SK-N-SH (cell line): ENCODE measurements at regions not wholly inside any gene's neighbourhood (a gene's known extent, or its start where the extent isn't known, plus 50 kb on each side); places are given as distances from the start of the nearest gene placed in this dataset.

Experiments used
- CHD2 ChIP-seq: fragments of 150-350 bp; IDR thresholded peaks from 2 replicates; pipeline ENCODE4 v1.6.1; 2018; ENCODE audit warnings: low read length; ENCODE audit not compliant: partially characterized antibody
- CTCF ChIP-seq: fragments of 200-600 bp; sonication (generic); IDR thresholded peaks from 2 replicates; pipeline ENCODE4 v1.6.1; 2017; ENCODE audit warnings: antibody characterized with exemption, mild to moderate bottlenecking, moderate library complexity
- EP300 ChIP-seq, 2 experiments: IDR thresholded peaks; 2 replicates each; pipeline versions ENCODE4 v1.4.0 to v1.6.1; 2012; ENCODE audit warnings: borderline replicate concordance in 1 of 2, low read depth in 1 of 2, low read length in 1 of 2
- SIN3A ChIP-seq: IDR thresholded peaks from 2 replicates; pipeline ENCODE4 v1.6.1; 2012; ENCODE audit warnings: low read depth, mild to moderate bottlenecking, low read length, moderate library complexity, borderline replicate concordance

- no peak for TF ChIP-seq CHD2
- no peak for TF ChIP-seq CTCF
- no peak for TF ChIP-seq EP300 (IDR thresholded peaks at IDR 0.05; ENCODE audit: borderline replicate concordance in 1 of 2, low read depth in 1 of 2, low read length in 1 of 2)
- TF ChIP-seq SIN3A: no peak
Measured at GRCh38 chr4:166195101-166195500, 322.1 kb downstream of the TLL1 start.
